OCI-LY3 (cell line): ENCODE measurements at regions not wholly inside any gene's neighbourhood (a gene's known extent, or its start where the extent isn't known, plus 50 kb on each side); places are given as distances from the start of the nearest gene placed in this dataset.

Experiments
- H2AFZ ChIP-seq: fragments of 200-600, 300-600 bp; shearing (Covaris generic); 2 replicates; pipeline ENCODE4 v1.6.0; 2014; ENCODE audit warnings: antibody characterized with exemption, low read depth, low read length
- H3K27ac ChIP-seq: fragments of 200-600, 300-600 bp; sonication (generic); 2 replicates; pipeline ENCODE4 v1.5.1; 2014; ENCODE audit warnings: mild to moderate bottlenecking, low read length, moderate library complexity, mixed read lengths
- H3K27me3 ChIP-seq: fragments of 200-600, 300-600 bp; sonication (generic); 2 replicates; pipeline ENCODE4 v1.6.1; 2014; ENCODE audit warnings: low read depth, low read length, mixed read lengths
- H3K36me3 ChIP-seq: fragments of 200-600, 300-600 bp; sonication (generic); replicated peaks from 2 replicates; pipeline ENCODE3; 2014; ENCODE audit warnings: low read depth, low read length, mixed read lengths
- H3K4me1 ChIP-seq: fragments of 300-600, 200-600 bp; sonication (generic); 2 replicates; pipeline ENCODE4 v1.6.1; 2014; ENCODE audit warnings: low read length, mixed read lengths
- H3K4me2 ChIP-seq: fragments of 200-600, 300-600 bp; sonication (generic); 2 replicates; pipeline ENCODE4 v1.6.1; 2014; ENCODE audit warnings: low read length, mixed read lengths
- H3K4me3 ChIP-seq: fragments of 300-600, 200-600 bp; sonication (generic); 2 replicates; pipeline ENCODE4 v1.5.1; 2014; ENCODE audit warnings: antibody characterized with exemption, mild to moderate bottlenecking, low read length, moderate library complexity
- H3K79me2 ChIP-seq: fragments of 300-600, 200-600 bp; shearing (Covaris generic); 2 replicates; pipeline ENCODE4 v1.6.1; 2014; ENCODE audit warnings: mild to moderate bottlenecking, low read length, mixed read lengths
- H3K9ac ChIP-seq: fragments of 300-600, 200-600 bp; shearing (Covaris generic); 2 replicates; pipeline ENCODE4 v1.6.0; 2014; ENCODE audit warnings: mild to moderate bottlenecking, low read length, moderate library complexity
- H3K9me3 ChIP-seq: fragments of 200-600, 300-600 bp; shearing (Covaris generic); 2 replicates; pipeline ENCODE4 v1.6.1; 2014; ENCODE audit warnings: low read length, mixed read lengths; ENCODE audit not compliant: insufficient read depth
- H4K20me1 ChIP-seq: fragments of 200-600, 300-600 bp; sonication (generic); 2 replicates; pipeline ENCODE4 v1.6.1; 2016; ENCODE audit warnings: low read length, mixed read lengths; ENCODE audit not compliant: insufficient read depth
- EZH2phosphoT487 ChIP-seq: fragments of 200-600 bp; shearing (Covaris generic); IDR thresholded peaks from 2 replicates; pipeline ENCODE4 v1.6.1; 2018; ENCODE audit warnings: antibody characterized with exemption, mixed run types, low read depth
- TF ChIP-seq, protein P1 (sequence below): fragments of 200-600, 300-600 bp; sonication (generic); IDR thresholded peaks from 2 replicates; pipeline ENCODE4 v1.5.1; 2014; ENCODE audit warnings: antibody characterized with exemption, low read length, low read depth

DNA sequence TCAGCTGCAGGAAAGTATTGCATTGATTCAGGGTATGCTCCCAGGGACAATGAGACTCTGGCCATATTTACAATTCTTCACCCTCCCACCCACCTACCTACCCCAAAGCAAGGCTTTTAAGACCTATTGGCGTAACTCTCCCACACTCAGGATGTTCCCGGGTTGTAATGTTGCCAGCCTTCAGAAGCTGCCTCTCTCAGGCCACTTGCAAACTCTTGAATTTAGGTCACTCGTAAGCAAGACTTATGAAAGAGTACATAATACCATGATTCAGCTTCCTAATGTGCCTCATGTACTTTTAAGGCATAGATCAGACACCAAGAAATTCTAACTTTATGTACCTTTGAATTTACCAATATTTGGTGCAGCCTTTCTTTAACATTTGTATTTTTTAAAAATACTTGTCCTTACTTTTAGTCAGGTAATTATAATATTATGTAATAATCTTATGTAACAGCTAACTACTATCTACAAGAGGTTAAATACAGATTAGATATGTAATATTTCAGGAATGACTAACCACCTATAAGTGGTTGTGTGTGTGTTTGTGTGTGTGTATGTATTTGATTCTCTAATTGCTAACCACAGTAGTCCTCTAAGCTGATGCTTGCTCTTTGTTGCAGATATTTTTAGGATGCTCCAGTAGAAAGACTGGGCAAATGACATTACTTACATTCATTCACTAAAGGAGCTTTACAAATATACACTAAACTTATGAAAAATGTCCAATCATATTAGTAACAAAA is 630.5 kb upstream of the MEF2C start:
- TF ChIP-seq EZH2phosphoT487 = no peak
- TF ChIP-seq, protein P1, sequence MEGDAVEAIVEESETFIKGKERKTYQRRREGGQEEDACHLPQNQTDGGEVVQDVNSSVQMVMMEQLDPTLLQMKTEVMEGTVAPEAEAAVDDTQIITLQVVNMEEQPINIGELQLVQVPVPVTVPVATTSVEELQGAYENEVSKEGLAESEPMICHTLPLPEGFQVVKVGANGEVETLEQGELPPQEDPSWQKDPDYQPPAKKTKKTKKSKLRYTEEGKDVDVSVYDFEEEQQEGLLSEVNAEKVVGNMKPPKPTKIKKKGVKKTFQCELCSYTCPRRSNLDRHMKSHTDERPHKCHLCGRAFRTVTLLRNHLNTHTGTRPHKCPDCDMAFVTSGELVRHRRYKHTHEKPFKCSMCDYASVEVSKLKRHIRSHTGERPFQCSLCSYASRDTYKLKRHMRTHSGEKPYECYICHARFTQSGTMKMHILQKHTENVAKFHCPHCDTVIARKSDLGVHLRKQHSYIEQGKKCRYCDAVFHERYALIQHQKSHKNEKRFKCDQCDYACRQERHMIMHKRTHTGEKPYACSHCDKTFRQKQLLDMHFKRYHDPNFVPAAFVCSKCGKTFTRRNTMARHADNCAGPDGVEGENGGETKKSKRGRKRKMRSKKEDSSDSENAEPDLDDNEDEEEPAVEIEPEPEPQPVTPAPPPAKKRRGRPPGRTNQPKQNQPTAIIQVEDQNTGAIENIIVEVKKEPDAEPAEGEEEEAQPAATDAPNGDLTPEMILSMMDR = no peak
- no peaks in the 10 kb centered on the region for H3K27me3 ChIP-seq
- no peak overlapping the region for H3K9ac ChIP-seq
- no peaks in the 10 kb centered on the region for H3K9me3 ChIP-seq
- H3K27ac ChIP-seq = no peak overlapping the region
- no peaks in the 10 kb centered on the region for H4K20me1 ChIP-seq
- no peak overlapping the region for H2AFZ ChIP-seq
- H3K4me1 ChIP-seq = no peaks in the 10 kb centered on the region
- H3K4me3 ChIP-seq = no peak overlapping the region
- H3K36me3 ChIP-seq = no peaks in the 10 kb centered on the region
- H3K4me2 ChIP-seq = no peak overlapping the region
- H3K79me2 ChIP-seq = no peaks in the 10 kb centered on the region

DNA sequence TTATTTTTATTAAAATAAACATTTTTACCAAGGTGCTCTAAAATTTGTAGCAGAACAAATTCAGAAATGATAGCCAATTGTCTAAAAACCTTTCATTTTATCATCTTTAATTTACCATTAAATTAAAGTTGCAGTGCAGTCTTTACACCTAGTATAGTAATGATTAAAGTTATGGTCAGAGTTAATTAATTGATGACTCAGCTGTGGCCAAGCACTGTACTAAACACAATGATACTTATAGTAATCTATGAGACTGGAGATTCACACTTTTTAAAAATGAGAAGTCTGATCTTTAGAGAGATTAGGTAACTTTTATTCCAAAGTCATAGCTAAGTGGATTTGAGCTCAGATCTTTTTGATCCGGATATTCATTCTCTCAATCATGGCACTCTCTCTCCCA is 621.1 kb upstream of the MEF2C start:
- Histone ChIP-seq H3K79me2 (no peaks in the 10 kb centered on the region), H3K4me1 (no peaks in the 10 kb centered on the region), H2AFZ (no peak overlapping the region), H3K9ac (no peak overlapping the region), H3K4me3 (no peak overlapping the region), H3K27me3 (no peaks in the 10 kb centered on the region), H3K4me2 (no peak overlapping the region), H3K9me3 (no peaks in the 10 kb centered on the region), H4K20me1 (no peaks in the 10 kb centered on the region), H3K27ac (no peak overlapping the region), H3K36me3 (no peaks in the 10 kb centered on the region)
- TF ChIP-seq, protein P1 = no peak
- TF ChIP-seq EZH2phosphoT487 = no peak

DNA sequence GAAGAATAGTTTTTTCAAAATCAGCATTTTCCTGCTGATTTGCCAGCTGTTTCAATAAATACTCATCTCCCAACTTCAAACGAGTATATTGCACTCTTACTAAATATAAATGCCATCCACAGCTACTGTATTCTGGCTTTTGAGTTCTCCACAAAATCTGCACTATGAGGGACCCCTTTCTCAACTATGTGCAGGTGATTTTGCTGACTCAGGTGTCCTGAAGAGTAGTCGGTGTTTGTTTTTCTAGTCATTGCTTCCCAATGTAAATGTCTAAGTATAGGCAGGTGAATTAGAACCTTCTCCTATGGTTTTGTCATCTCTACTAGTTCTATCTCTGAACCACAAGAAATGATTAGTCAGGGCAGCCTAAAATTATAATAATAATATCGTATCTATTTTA is 616.8 kb upstream of the MEF2C start:
- Histone ChIP-seq H4K20me1 (no peaks in the 10 kb centered on the region), H3K9me3 (no peaks in the 10 kb centered on the region)
- TF ChIP-seq, protein P1 = no peak
- no peak for TF ChIP-seq EZH2phosphoT487

GRCh38 chr5:89498699-89499098 is 615.7 kb upstream of the MEF2C start:
- Histone ChIP-seq H3K9ac (no peak overlapping the region), H3K9me3 (no peaks in the 10 kb centered on the region), H4K20me1 (no peaks in the 10 kb centered on the region), H3K36me3 (no peaks in the 10 kb centered on the region), H3K27ac (no peak overlapping the region), H2AFZ (no peak overlapping the region), H3K4me2 (no peak overlapping the region), H3K27me3 (no peaks in the 10 kb centered on the region), H3K4me1 (no peaks in the 10 kb centered on the region), H3K4me3 (no peak overlapping the region), H3K79me2 (no peaks in the 10 kb centered on the region)
- TF ChIP-seq, protein P1 = no peak
- no peak for TF ChIP-seq EZH2phosphoT487

More for the DNA sequence above, 616.8 kb upstream of the MEF2C start:
- H3K27me3 ChIP-seq = no peaks in the 10 kb centered on the region
- no peaks in the 10 kb centered on the region for H3K36me3 ChIP-seq
- H3K4me1 ChIP-seq = no peaks in the 10 kb centered on the region
- no peak overlapping the region for H3K4me2 ChIP-seq
- H2AFZ ChIP-seq = no peak overlapping the region
- H3K4me3 ChIP-seq = no peak overlapping the region
- no peak overlapping the region for H3K27ac ChIP-seq
- no peak overlapping the region for H3K9ac ChIP-seq
- no peaks in the 10 kb centered on the region for H3K79me2 ChIP-seq
